Neuronal stem cell (in vitro differentiated cells): ENCODE measurements at regions not wholly inside any gene's neighbourhood (a gene's known extent, or its start where the extent isn't known, plus 50 kb on each side); places are given as distances from the start of the nearest gene placed in this dataset.

Experiments used
- DNase-seq: peaks from one replicate; pipeline ENCODE4 v3.0.0-alpha.2; 2013; ENCODE audit warnings: low spot score
- H2AFZ ChIP-seq: one replicate; pipeline ENCODE4 v1.6.1; 2013; ENCODE audit warnings: mild to moderate bottlenecking, low read length, inconsistent platforms
- H2AK5ac ChIP-seq: 2 replicates; pipeline ENCODE4 v1.6.1; 2013; ENCODE audit warnings: low read depth, mild to moderate bottlenecking, inconsistent platforms, low read length, moderate library complexity, mixed read lengths
- H2BK120ac ChIP-seq: 2 replicates; pipeline ENCODE4 v1.6.1; 2013; ENCODE audit warnings: low read depth, mild to moderate bottlenecking, inconsistent platforms, low read length, moderate library complexity, mixed read lengths
- H2BK12ac ChIP-seq: one replicate; pipeline ENCODE4 v1.6.1; 2013; ENCODE audit warnings: low read length, inconsistent platforms
- H2BK15ac ChIP-seq: 2 replicates; pipeline ENCODE4 v1.6.1; 2013; ENCODE audit warnings: mild to moderate bottlenecking, low read length, inconsistent platforms, mixed read lengths
- H2BK5ac ChIP-seq: one replicate; pipeline ENCODE4 v1.6.1; 2013; ENCODE audit warnings: inconsistent platforms, mild to moderate bottlenecking, low read length, moderate library complexity
- H3K14ac ChIP-seq: one replicate; pipeline ENCODE4 v1.6.1; 2013; ENCODE audit warnings: low read length, inconsistent platforms
- H3K18ac ChIP-seq: 2 replicates; pipeline ENCODE4 v1.6.1; 2013; ENCODE audit warnings: low read length, inconsistent platforms
- H3K23ac ChIP-seq: 2 replicates; pipeline ENCODE4 v1.6.1; 2013; ENCODE audit warnings: low read depth, mild to moderate bottlenecking, mixed read lengths, low read length, inconsistent platforms; ENCODE audit not compliant: poor library complexity
- H3K27ac ChIP-seq: replicated peaks from 3 replicates; pipeline ENCODE4 v1.5.1; 2013; ENCODE audit warnings: low read length, inconsistent platforms
- H3K27me3 ChIP-seq, 3 experiments: 2 replicates each; pipeline ENCODE4 v1.6.1; 2013; ENCODE audit warnings: low read length in 3 of 3, mild to moderate bottlenecking in 2 of 3, inconsistent platforms in 1 of 3, low read depth in 1 of 3, mixed read lengths in 1 of 3, moderate library complexity in 1 of 3; ENCODE audit not compliant: control insufficient read depth in 3 of 3, insufficient read depth in 3 of 3
- H3K36me3 ChIP-seq, 2 donors: replicated peaks in 1 of 2; 2 replicates each; pipeline ENCODE4 v1.6.1; 2013; ENCODE audit warnings: low read length in 2 of 2; ENCODE audit not compliant: control insufficient read depth in 2 of 2, insufficient read depth in 2 of 2
- H3K4ac ChIP-seq: 2 replicates; pipeline ENCODE4 v1.6.1; 2013; ENCODE audit warnings: inconsistent platforms, mild to moderate bottlenecking, low read length, moderate library complexity
- H3K4me1 ChIP-seq, 2 donors: 1 replicate in 1 of 2; 2 replicates in 1 of 2; pipeline ENCODE4 v1.6.1; 2013; ENCODE audit warnings: low read length in 2 of 2, low read depth in 1 of 2; ENCODE audit not compliant: control insufficient read depth in 2 of 2, insufficient read depth in 1 of 2
- H3K4me2 ChIP-seq: one replicate; pipeline ENCODE4 v1.6.1; 2013; ENCODE audit warnings: mild to moderate bottlenecking, low read length, inconsistent platforms; ENCODE audit not compliant: insufficient read depth, poor library complexity, severe bottlenecking
- H3K4me3 ChIP-seq, 2 donors: 2 replicates each; pipeline ENCODE4 v1.5.1; 2013; ENCODE audit warnings: low read length in 2 of 2, mild to moderate bottlenecking in 2 of 2, inconsistent platforms in 1 of 2, moderate library complexity in 1 of 2
- H3K79me1 ChIP-seq: one replicate; pipeline ENCODE4 v1.6.1; 2013; ENCODE audit warnings: low read depth, mild to moderate bottlenecking, inconsistent platforms, low read length, moderate library complexity
- H3K9ac ChIP-seq: one replicate; pipeline ENCODE4 v1.6.1; 2013; ENCODE audit warnings: mild to moderate bottlenecking, low read depth, low read length, inconsistent platforms; ENCODE audit not compliant: poor library complexity
- H3K9me3 ChIP-seq, 2 donors: replicated peaks in 1 of 2; 2 replicates each; pipeline versions ENCODE3 to v1.6.1; 2013; ENCODE audit warnings: low read length in 2 of 2, mild to moderate bottlenecking in 2 of 2, inconsistent platforms in 1 of 2, low read depth in 1 of 2, mixed read lengths in 1 of 2, moderate library complexity in 1 of 2; ENCODE audit not compliant: control insufficient read depth in 2 of 2, insufficient read depth in 1 of 2
- H4K8ac ChIP-seq: one replicate; pipeline ENCODE4 v1.6.1; 2013; ENCODE audit warnings: low read depth, mild to moderate bottlenecking, inconsistent platforms, low read length, moderate library complexity
- H4K91ac ChIP-seq: one replicate; pipeline ENCODE4 v1.6.1; 2013; ENCODE audit warnings: low read length, low read depth, mild to moderate bottlenecking, inconsistent platforms; ENCODE audit not compliant: poor library complexity
- WGBS, 2 donors: extraction: QIAGEN DNeasy Blood & Tissue Kit; methylation state at CpG; one replicate each; pipeline ENCODE4 v1.1.7; 2013; ENCODE audit warnings: missing lambda C conversion rate in 2 of 2, mixed read lengths in 1 of 2; ENCODE audit not compliant: insufficient read length in 2 of 2, insufficient replicate concordance in 1 of 2; ENCODE audit errors: extremely low coverage in 2 of 2; 5-methylcytosine and 5-hydroxymethylcytosine counted together

GRCh38 chr10:94208315-94208714, 154.4 kb downstream of the NOC3L start:
- Histone ChIP-seq H4K91ac (no peak overlapping the region), H2BK5ac (no peak overlapping the region), H3K4me2 (no peak overlapping the region), H3K27me3 (no peaks in the 10 kb centered on the region), H3K27ac (no peak overlapping the region), H2AFZ (no peak overlapping the region), H3K9ac (no peak overlapping the region), H3K36me3 (no peaks in the 10 kb centered on the region), H3K14ac (no peak overlapping the region), H2BK12ac (no peak overlapping the region), H3K4me3 (no peak overlapping the region), H2BK15ac (no peak overlapping the region), H3K23ac (no peak overlapping the region), H4K8ac (no peak overlapping the region), H3K4me1 (no peaks in the 10 kb centered on the region), H3K18ac (no peak overlapping the region), H3K79me1 (no peaks in the 10 kb centered on the region), H2AK5ac (no peak overlapping the region), H3K9me3 (peaks cover 0 to 2% of the 10 kb centered on the region in 2 donors), H3K4ac (no peak overlapping the region), H2BK120ac (no peak overlapping the region)
- no CpG with 5 or more reads among the region's 1 CpG for WGBS, 2 donors
- no peak for DNase-seq

GRCh38 chr10:94210440-94211168, 152.1 kb downstream of the NOC3L start:
- Histone ChIP-seq H3K14ac (no peak overlapping the region), H3K9me3 (peaks cover 0 to 2% of the 10 kb centered on the region in 2 donors), H3K79me1 (no peaks in the 10 kb centered on the region), H2AK5ac (no peak overlapping the region), H3K18ac (no peak overlapping the region), H3K36me3 (no peaks in the 10 kb centered on the region), H3K4ac (no peak overlapping the region), H3K27me3 (no peaks in the 10 kb centered on the region), H3K4me2 (no peak overlapping the region), H4K8ac (no peak overlapping the region), H3K27ac (no peak overlapping the region), H4K91ac (no peak overlapping the region), H3K9ac (no peak overlapping the region), H2BK12ac (no peak overlapping the region), H3K23ac (no peak overlapping the region), H2BK120ac (no peak overlapping the region), H2AFZ (no peak overlapping the region), H2BK15ac (no peak overlapping the region), H3K4me3 (no peak overlapping the region), H2BK5ac (no peak overlapping the region), H3K4me1 (no peaks in the 10 kb centered on the region)
- no peak for DNase-seq
- no CpG with 5 or more reads among the region's 5 CpGs for WGBS, 2 donors

GRCh38 chr10:94211169-94211510, 151.6 kb downstream of the NOC3L start:
- no peak overlapping the region for H2AK5ac ChIP-seq
- H2AFZ ChIP-seq = no peak overlapping the region
- H3K36me3 ChIP-seq = no peaks in the 10 kb centered on the region
- no peak overlapping the region for H4K8ac ChIP-seq
- no peak overlapping the region for H3K14ac ChIP-seq
- no peaks in the 10 kb centered on the region for H3K27me3 ChIP-seq
- no peak overlapping the region for H4K91ac ChIP-seq
- no CpG with 5 or more reads among the region's 1 CpG for WGBS, 2 donors
- no peak overlapping the region for H3K4me2 ChIP-seq
- no peak overlapping the region for H2BK12ac ChIP-seq
- no peak overlapping the region for H2BK5ac ChIP-seq
- H2BK15ac ChIP-seq = no peak overlapping the region
- H3K79me1 ChIP-seq = no peaks in the 10 kb centered on the region
- no peak overlapping the region for H2BK120ac ChIP-seq
- peaks cover 0 to 2% of the 10 kb centered on the region in 2 donors for H3K9me3 ChIP-seq
- H3K18ac ChIP-seq = no peak overlapping the region
- H3K9ac ChIP-seq = no peak overlapping the region
- H3K4ac ChIP-seq = no peak overlapping the region
- no peak overlapping the region for H3K27ac ChIP-seq
- H3K4me1 ChIP-seq = no peaks in the 10 kb centered on the region
- DNase-seq = no peak
- no peak overlapping the region for H3K23ac ChIP-seq
- H3K4me3 ChIP-seq = no peak overlapping the region

- Histone ChIP-seq H2BK5ac (no peak overlapping the region), H2BK15ac (no peak overlapping the region), H3K4me1 (no peaks in the 10 kb centered on the region), H3K9me3 (no peaks in the 10 kb centered on the region), H2AK5ac (no peak overlapping the region), H3K14ac (no peak overlapping the region), H3K18ac (no peak overlapping the region), H3K4me2 (no peak overlapping the region), H3K27ac (no peak overlapping the region), H3K23ac (no peak overlapping the region), H3K27me3 (no peaks in the 10 kb centered on the region), H3K79me1 (no peaks in the 10 kb centered on the region), H3K36me3 (no peaks in the 10 kb centered on the region), H4K91ac (no peak overlapping the region), H4K8ac (no peak overlapping the region), H3K9ac (no peak overlapping the region), H3K4ac (no peak overlapping the region), H2BK12ac (no peak overlapping the region), H2BK120ac (no peak overlapping the region), H2AFZ (no peak overlapping the region), H3K4me3 (no peak overlapping the region)
- WGBS, 2 donors = no CpG with 5 or more reads among the region's 2 CpGs
- no peak for DNase-seq
These were observed 149.7 kb downstream of the NOC3L start for GRCh38 chr10:94213001-94213530.
